DMS114 treated with DMSO at 0.1 percent for 48 hours (cell line): ENCODE measurements at regions not wholly inside any gene's neighbourhood (a gene's known extent, or its start where the extent isn't known, plus 50 kb on each side); places are given as distances from the start of the nearest gene placed in this dataset.

Experiments used
- DNase-seq: peaks from one replicate; lab custom pipeline; 2025; ENCODE audit not compliant: unreplicated experiment; lab: John Stamatoyannopoulos, UW

DNA sequence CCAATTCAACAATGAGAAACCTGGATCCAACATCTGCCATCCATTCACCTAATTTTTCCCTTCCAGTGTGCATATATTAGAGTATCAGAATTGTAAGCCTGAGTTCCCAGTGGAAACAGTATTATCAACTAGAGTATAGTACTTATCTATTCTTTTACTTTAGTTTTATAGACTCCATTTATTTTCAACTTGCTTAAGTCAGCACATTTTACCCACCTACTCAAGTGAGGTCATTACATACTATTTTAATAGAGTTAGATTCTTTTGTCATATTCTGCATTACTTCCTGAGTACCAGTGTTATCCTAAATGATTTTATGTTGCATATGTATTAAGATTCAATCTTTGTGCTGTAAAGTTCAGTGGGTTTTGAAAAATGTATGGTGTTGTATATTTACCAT lies 1393.3 kb downstream of the MAT2B start:
- DNase-seq: no peak

DNA sequence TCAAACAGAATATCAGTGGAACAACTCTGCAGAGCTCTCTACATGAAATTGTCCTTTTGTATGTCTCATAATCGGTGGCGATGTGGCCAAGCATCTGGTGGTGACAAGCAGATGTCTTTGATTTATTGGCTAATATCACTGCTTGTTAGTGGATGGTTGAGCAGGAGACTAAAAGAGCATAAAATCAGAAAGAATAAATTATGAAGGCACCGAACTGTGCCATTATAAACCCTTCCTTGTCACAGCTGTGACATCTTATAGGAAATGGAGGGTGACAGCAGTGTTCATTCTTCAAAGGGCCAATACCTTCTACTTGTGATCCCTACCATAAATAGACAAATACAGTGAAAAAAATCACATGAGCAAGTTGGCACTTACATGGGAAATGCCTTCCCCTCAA lies 1404.3 kb downstream of the MAT2B start:
- no peak for DNase-seq

DNA sequence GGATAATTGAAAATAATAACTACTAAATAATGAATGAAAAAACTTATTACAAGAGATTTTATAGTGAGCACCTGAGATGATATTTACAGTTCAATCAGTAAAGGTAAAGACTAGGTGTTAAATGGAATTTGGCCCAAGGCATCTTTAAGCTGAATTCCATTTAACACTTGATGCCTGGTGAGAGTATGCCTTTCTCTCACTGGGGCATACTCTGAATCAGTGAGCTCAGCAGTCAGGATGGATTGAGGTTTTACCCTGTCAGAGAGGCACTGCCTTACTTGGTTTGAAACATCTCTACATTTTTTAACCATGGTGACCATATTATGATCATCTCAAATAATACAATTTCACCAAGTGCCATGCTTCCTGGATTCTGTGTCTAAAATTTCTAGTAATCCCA lies 1416.3 kb downstream of the MAT2B start:
- DNase-seq: no peak

DNA sequence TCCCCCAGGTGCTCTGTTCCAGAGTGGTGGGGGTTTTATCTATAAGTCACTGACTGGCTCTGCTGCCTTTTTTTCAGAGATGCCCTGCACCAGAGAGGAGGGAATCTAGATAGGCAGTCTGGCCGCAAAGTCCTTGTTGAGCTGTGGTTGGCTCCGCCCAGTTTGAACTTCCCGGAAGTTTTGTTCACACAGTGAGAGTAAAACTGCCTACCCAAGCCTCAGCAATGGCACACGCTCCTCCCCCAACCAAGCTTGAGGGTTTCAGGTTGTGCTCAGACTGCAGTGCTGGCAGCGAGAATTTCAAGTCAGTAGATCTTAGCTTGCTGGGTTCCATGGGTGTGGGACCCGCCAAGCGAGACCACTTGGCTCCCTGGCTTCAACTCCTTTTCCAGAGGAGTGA lies 1428.6 kb downstream of the MAT2B start:
- no peak for DNase-seq

DNA sequence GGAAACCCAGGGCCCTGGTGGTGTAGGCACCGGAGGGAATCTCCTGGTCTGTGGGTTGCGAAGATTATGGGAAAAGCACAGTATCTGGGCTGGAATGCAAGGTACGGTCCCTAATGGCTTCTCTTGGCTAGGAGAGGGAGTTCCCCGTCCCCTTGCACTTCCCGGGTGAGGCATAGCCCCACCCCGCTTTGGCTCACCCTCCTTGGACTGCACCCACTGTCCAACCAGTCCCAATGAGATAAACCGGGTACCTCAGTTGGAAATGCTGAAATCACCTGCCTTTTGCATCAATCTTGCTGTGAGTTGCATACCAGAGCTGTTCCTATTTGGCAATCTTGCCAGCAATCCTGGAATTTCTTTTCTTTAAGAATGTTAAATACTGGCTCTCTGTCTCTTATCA lies 1429.1 kb downstream of the MAT2B start:
- no peak for DNase-seq

DNA sequence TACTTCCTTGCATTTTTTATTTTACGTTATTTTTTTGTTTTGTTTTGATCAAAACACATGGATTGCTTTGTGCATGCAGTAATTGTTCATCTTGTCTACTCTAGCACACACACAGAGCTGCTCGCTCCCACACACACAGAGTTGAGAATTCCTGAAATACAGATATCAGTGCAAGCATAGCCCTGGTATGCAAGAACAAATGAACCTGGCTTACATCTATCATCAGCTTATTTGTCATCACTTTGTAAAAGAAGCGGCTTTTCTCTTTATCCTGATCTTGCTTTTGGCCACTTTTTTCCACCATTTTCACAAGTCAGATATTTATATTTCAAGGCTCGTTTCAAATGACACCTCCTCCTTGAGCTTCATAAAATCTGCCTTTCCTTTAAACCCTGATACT lies 1435.7 kb downstream of the MAT2B start:
- no peak for DNase-seq

DNA sequence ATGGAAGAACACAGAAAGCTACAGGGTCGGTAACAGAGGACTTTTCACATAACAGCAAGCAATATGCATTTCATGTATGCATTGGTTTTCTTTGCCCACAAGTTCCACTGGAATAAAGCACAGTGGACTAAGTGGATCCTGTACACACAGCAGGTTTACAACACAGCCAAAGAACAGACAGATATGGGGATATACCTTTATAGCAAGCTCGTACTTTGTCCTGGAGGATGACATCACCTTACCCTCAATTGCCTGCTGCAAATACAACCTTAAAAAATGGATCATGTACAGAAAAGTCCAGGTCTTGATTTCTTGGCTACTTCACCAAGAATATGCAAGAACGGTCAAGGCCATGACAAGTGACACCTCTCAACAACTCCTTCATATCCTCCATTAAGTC lies 1445.5 kb downstream of the MAT2B start:
- DNase-seq: no peak

DNA sequence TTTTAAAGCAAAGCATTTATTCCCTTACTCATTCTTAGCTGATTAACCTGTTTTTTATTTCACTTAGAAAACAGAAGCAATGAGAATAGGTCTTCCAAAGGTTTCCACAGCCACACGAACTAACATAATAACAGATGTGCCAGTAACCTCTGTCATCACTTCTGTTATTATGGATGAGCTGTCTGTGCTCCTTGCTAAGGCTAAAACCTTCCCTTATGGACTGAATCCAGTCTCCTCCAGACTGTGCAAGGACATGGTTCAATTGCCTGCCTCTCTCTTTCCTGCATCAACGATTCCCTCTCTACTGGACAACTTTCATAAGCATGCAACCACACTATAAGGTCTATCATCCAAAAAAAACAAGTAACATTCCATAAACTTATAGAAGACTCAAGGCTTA lies 1446.2 kb downstream of the MAT2B start:
- no peak for DNase-seq

DNA sequence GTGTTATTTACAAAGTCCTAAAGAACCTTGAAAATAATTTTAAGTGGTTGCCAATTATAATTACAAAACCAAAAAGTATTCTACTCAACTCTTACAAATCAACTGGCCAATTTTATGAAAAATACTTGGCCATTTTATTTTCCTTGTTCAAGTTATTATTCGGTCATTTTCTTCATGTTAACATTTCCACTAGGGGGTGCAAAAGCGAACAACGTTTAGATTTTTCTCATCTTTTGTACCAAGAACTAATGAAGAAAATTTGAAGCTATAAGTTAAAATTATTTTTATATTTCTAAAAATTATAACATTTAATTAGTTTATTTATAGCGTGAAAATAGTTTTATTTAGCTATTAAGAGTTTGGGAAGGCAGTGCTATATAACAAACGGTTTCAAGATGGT lies 1453.3 kb downstream of the MAT2B start:
- DNase-seq: no peak

DNA sequence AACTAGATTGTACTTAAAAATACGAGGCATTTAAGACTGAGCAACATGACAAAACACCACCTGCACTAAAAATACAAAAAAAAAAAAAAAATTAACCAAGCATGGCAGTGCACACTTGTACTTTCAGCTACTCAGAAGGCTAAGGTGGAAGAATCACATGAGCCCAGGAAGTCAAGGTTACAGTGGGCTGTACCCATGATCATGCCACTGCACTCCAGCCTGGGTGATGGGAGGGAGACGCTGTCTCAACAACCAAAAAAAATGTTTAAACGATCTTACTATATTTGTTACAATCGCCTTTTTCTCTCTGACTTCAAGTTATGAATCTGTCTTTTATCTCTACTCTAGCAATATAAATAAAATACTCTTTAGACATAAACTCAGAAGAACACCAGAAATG lies 1454.3 kb downstream of the MAT2B start:
- DNase-seq: no peak

DNA sequence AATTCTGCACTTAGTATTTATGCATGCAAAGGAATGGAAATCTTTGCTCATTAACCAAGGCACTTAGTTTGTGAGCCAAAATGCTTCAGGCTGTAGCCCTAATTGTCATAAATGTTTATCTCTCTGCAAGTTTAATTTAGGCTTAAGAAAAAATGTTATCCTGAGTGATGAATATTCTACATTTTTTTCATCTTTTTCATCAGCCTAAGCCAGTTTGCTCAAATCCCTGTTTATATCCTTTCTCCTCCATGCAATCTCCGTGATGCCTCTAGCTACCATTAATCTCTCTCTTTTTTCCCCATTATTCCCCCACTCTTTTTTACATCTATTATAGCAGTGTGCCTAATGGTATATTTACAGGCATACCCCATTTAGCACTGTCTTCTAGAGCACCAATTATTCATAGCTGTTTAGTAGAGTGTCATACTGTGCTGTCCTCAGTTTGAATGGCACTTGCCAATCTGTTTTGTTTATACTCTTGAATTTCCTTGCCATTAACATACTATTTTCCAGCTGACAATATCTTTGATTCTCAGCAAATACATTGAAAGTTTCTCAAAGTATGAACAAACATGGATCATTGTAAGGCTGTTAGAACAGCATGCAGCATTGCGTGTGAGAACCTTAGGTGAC lies 1457.0 kb downstream of the MAT2B start:
- no peak for DNase-seq

DNA sequence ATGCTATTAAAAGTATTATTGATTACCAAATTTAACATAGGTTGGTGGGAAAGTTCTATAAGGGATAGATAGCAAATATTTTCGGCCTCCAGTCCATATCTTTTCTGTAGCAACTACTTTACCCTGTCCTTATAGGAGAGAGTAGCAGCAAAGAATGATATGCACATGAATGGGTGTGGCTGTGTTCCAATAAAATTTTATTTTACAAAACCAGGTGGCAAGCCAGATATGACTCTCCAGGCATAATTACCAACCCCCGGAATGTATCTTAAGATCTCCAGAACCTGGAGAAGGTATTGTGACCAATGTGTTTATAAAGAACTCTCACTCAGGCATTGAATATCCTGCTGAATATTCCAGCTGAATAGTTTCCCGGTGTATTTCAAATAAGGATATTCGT lies 1461.2 kb downstream of the MAT2B start:
- no peak for DNase-seq

DNA sequence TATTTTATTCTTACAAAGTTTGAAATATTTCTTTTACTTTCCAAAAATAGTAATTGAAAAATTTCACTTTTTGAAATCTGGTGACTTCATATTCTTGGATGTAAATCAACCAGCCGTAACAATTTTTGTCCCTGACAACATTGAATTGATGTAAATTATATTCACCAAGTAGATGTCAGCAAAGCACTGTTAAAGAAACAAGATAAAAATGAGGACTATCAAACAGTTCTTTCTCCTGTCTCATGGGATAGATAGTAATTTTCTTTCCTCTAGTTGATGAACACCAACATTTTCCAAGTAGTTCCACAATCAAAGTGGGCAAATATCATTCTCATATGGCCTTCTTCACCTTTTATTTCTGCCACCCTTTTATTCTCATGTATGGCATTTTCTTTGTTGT lies 1461.9 kb downstream of the MAT2B start:
- no peak for DNase-seq

DNA sequence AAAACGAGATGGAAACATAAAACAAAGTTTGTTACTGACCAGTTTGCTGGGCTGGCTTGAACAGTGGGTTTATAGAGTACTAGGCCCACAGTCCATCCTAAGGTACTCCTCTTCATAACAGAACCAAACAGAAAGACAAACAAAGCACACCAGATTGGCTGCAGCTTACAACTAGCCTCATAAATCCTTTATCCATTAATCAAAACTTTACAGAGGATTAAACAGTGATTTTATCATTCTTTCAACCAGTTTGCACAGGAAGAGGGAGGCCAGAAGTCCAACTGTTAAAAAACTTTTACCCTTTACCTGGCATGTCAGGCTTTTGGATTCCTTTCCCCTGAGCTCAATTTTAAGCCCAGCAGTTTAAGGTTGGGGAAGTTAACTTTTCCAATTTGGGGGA lies 1467.6 kb downstream of the MAT2B start:
- DNase-seq: no peak

DNA sequence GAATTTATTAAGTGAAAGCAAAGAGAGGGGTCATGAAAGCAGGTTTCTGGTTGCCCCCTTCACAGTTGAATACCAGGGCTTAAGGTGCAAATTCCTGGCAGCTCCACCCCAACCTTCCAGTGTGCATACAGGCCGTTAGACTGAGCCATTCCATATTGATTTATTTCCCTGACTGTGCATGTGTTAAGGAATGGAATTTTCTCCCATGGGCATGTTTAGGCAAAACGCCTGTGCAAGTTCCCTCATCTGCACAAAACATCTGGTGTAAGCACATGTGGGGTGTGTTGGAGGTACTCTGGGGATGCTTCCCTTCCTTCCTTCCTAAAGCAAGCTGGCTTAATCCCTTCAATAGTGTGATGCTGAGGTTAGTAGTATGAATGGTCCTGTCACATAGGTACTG lies 1470.6 kb downstream of the MAT2B start:
- DNase-seq: no peak

DNA sequence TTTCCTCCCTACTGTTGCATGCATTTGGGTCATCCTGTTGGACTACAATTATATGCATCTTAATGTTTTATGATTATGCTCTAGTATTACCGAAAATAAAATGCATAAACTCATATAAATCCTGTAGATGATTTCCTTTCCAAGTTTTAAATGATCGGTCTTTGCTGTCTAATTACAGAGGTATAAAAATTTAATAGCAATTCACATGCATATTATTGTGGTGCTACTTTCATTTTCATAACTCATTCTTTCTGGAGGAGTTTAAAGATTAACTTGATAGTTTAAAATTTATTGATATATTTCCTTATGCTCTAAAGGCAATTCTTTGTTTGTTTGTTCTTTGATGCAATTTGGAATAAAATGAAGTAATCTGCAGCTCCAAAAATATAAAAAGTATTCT lies 1475.1 kb downstream of the MAT2B start:
- no peak for DNase-seq

DNA sequence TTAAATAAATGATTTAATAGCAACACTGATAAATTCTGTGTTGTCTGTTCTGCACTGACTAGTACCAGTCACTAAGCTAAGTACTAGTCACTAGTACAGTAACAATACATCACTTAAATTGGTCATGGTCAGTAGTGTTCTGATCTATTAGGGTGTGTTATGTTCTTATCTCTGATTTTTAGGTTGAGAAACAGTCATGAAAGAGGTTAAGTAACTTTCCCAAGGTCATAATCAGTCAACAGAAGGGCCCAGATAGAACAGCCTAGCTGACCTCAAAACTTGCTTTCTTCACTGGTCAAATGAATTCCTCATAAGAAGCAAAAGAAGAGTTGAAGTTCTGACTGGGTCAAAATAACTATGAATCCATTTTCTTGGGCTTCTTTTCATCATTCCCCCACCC lies 1492.7 kb downstream of the MAT2B start:
- no peak for DNase-seq

DNA sequence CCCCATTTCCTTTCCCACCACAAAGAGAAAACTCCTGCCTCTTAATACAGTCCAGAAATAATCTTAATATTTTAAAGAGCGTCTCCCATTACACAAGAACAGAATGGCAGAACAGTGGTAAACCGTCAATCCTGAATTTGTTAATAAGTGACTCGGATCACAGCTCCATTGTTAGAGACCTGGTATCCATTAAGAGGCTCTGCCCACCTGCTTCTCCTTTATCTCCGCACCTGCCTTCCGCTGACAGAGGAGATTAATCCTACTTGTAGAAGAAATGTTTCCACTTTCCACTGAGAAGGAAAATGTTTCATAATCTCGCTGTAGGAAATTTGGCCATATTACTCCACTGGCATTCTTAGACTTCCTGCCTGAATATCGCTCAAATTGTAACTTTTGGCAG lies 1493.2 kb downstream of the MAT2B start:
- DNase-seq: no peak

DNA sequence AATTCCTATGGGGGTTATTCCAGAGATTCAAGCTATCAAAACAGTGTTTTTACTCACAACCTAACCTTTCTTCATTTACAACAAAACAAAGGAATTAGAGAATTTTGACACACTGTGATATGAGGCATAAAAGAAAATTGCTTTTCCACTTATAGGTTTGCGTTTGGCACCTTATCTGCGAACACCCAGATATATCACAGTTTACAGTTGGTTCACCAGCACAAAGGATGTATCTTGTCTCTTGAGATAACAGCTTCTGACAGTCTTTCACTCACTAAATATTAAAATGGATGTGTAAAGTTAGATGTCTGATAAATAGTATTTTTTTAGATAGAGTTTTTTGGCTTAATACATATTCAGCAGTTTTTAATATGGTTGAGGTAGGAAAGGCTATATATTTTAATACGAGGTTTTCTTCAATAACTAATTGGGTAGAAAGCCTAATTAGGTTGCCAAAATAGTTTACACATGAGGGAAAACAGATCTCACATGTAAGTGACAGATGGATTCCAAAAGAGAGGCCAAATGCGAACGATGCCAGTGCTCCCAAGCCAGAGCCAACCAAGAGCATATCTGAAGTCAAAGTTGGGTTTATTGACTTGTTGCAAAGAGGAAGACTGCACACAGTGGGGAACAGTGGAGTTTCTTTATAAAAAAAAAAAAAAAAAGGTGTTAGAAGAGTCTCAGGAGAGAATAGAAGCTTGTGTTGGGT lies 1495.2 kb downstream of the MAT2B start:
- DNase-seq: no peak

DNA sequence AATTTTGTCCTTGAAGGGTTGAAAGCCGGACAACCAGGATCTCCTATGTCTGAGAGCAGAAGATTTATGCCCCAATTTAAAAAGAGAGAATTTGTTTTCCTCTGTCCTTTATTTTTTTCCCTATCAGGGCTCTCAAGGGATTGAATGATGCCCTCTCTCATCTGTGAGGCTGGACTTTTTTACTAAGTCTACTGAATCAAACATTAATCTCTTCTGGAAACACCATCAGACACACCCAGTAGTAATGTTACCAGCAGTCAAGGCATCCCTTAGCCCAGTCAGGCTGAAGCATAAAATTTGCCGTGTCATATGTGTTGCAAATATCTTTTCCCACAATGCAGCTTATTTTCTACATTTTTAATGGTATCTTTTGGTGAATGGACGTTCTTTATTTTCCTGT lies 1497.9 kb downstream of the MAT2B start:
- DNase-seq: no peak

DNA sequence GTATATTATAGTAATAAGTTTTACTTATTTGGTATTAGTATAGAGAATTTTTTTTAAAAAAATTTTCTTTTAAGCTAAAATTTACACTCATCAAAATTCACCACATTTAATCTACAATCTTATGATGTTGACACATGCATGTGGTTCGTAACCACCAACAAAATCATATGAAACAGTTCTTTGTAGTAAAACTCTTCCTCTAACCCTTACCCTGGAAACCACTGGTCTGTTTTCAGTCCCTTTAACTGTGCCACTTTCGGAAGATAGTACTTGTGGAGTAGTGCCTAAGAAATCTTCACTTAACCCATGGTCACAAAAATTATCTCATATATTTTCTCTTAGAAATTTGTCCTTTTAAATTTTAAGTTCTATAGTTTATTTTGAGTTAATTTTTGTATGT lies 1498.8 kb downstream of the MAT2B start:
- no peak for DNase-seq

DNA sequence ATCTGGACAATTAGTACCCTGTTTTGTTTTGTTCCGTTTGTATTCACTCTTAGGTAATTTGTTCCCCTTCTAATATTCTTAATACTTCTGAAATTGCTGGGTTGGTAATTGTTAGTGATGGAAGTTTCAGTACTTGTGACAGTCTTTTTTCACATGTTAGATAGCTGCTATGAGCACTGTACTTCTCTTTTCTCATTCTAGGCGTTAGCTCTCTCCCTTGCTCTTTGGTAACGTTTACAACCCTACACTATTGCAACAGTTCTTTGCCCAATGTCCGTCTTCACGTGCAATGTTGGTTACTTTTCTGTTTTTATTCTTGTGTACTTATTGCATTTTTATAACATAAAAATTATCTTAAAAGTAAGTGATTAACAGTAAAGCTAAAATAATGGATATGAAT lies 1509.0 kb downstream of the MAT2B start:
- no peak for DNase-seq

DNA sequence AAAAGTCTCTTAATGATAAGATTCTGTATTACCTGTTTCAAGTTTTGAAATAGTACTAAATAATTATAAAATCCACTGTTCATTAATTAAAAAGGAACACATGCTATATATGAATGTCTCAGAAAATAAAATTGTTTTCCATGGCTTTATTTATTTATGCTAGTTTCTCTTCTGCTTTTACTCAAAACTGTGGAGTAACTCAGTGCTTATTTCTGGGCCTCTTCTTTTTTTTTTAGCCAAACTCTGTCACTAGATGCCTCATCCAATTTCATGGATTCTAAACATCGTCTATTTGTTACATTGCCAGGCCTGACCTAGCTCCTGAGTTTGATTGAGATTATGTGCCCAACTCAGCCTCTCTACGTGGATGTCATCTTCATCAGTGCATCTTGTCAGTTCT lies 1509.7 kb downstream of the MAT2B start:
- no peak for DNase-seq
